GM21528 (cell line): ENCODE measurements at regions not wholly inside any gene's neighbourhood (a gene's known extent, or its start where the extent isn't known, plus 50 kb on each side); places are given as distances from the start of the nearest gene placed in this dataset.

Experiments used
- ATAC-seq: cut with Tn5 transposase; IDR thresholded peaks from one replicate; pipeline ENCODE4 v1.9.1; 2021; ENCODE audit warnings: mild to moderate bottlenecking, moderate library complexity; ENCODE audit not compliant: unreplicated experiment, low FRiP score

DNA sequence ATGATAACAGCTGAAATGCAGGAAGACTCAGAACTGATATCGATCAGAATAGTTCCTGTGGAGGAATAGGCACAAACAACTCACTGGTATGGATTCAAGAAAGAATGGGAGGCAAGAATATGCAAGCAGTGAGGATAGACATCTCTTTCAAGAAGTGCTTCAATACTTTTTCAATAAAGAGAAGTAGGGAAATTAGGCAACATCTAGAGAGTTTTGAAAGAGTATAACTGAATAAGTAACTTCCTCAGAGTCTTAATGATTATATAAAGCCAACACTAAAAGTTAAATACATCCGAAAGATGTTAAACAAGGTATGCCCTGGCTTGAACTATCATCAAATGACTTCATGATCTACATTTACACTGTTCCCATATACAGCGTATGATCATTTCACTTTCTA lies 1443.0 kb downstream of the PCDH7 start:
- ATAC-seq: no peak

DNA sequence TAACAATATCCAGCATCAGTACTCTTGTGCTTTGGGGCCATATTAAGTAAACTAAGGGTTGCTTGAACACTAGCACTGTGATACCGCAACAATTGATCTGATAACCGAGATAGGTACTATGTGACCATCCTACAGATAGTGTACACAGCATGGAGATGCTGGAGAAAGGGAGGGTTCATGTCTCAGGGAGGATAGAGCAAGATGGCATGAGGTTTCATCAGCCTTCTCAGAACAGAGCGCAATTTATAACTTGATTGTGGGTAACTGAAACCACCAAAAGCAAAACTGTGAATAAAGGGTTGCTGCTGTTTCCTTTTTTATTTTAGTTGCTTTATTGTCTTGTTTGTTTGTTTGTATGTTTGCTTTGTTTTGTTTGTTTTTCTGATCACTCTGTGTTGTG lies 1449.7 kb downstream of the PCDH7 start:
- no peak for ATAC-seq

DNA sequence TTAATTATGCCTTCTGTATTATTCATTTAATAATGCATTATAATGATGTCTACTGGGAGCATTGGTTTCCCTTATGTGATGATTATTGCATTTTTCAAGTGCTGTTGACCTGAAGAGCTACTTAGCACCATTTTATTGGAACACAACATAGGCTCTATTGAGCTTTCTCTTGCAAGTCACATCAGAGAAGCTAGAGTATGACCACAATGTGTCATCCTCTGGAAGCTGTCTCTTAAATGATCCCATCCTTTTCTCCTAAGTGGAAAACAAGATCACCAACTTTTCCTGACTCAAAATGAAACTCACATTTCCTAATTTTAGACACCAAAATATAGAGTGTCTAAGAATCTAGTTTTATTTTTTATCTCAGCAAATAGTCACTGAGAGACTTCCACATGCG lies 1451.9 kb downstream of the PCDH7 start:
- ATAC-seq: no peak

DNA sequence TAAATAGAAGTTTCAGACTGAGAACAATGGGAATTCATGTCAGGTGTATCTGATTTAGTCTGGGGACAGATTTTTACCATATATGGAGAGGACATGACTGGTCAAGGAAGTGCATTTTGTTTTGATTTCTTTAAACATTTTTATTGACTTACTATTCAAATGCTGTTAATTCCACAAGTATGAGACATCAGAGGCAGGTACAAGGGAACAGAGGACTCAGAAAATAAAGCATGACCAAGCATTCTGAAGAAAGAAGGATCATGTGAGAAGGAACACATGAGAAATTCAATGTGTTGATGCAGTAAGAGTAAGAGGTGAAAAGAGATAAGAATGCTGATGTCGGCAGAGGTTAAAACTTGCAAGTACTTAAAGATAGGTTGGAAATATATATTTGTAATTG lies 1452.6 kb downstream of the PCDH7 start:
- no peak for ATAC-seq

DNA sequence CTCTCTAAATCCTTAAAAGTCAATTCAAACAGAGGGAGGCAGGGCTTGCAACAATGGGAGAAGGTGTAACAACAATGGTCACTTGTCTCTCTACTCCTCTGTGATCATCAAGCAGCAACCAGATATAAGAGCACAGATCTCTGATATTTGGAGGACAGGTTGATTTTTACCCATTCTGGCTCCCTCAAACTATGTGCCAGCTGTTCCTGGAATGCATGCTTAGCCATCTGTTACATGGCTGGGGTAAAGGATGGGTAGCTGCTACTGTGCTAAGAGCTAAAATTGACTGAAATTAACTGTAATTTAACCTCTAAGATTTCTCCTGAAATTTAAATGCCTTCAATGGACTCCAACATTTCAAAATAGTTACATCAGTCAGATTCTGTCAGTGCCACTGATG lies 1459.9 kb downstream of the PCDH7 start:
- ATAC-seq: no peak

DNA sequence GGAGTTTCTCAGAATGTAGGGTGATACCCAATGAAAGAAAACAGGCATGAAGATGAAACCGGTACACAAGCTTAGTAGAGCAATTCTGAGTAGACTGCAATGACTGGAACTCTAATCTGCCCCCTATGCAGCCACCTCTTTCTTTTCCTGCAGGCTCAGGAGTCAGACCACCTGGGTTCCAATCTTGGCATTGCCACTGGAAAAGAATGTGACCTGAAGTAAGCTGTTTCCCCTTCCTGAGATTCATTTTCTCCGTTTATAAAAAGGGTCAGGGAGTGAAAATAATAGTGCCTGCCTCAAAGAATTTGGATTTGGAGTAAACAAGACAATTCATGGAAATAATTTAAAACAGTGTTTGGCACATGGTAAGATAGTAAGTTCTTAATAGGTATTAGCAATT lies 1464.0 kb downstream of the PCDH7 start:
- no peak for ATAC-seq

DNA sequence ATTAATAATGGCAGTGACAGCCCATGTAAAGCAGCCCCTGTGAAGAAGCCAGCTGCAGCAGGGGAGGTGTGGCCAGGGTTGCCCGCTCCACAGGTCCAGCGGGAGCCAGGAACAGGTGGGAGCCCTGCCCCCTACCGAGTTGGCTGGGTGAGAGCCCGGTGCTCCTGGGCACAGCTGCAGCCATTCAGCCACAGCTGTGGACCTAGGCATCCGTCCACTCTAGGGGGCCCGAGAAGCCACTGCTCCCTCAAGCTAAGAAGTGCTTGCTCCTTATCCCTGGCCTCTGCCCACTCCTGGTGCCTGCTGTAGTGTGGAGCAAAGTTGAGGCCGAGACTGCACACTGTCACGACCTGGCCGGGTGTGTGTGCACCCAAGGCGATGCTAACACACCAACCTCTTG lies 1469.0 kb downstream of the PCDH7 start:
- ATAC-seq: no peak

DNA sequence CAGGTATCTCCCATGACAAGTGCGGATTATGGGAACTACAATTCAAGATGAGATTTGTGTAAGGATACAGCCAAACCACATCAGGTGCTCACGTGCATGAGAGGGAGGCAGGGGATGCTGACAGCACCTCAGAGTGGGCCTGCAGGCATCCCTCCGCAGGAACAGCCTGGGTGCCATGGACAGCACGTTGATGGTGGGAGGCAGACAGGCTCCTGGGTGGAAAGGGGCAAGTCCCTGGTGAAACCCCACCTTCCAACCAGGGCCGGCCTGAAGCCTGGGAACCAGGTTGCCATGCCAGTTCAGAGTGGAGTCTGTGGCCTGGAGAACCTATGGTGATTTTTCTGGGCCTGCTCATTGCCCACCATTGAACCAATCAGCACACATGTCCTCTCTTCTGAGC lies 1469.6 kb downstream of the PCDH7 start:
- ATAC-seq: no peak

DNA sequence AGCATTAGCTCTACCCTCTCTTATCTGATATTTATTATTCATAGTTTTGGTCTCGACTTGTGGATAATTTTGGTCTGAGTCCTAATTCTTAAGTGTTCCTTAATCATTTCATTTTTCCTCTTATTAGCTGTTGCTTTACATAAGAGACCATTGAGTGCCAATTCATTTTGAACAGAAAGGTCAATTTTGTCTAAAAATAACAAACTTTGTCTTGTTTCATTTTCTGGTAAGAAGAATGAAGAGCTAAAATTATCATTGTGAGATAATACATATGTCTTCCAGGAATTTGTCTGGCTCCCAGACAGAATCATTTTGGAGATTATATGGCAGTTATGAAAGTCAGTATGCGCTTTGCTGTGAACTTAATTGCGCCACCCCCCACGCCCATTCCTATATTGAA lies 1471.8 kb downstream of the PCDH7 start:
- ATAC-seq: no peak

DNA sequence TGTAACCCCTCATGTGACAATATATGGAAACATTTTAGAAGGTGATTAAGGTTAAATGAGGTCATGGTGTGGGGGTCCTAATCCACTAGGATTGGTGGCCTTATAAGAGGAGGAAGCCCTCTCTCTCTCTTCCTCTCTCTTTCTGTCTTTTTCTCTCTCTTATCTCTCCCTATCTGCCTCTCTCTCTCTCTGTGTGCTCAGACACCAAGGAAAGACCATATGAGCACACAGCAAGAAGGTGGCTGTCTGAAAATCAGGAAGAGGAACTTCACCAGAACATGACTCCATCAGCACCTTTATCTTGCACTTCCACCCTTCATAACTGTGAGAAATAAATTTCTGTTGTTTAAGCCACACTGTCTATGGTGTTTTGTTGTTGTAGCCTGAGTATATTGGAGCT lies 1472.2 kb downstream of the PCDH7 start:
- ATAC-seq: no peak

DNA sequence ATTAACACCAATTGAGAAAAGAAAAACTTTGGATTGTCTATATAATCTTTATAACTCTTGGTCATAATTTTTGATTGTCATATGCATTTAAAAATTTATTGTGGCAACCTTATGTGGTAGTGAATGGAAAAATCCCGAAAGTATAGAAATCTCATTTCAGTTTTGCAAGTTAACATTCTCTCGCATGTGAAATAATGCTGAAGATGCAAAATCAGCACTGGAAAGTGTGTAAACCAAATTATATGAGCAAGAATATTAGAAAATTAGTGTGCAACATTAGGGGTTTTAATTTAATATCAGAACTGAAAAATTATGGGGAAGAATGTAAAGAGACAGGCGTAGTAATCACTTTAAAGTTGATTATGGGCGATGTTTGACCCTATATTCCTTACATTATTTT lies 1472.8 kb downstream of the PCDH7 start:
- ATAC-seq: no peak

DNA sequence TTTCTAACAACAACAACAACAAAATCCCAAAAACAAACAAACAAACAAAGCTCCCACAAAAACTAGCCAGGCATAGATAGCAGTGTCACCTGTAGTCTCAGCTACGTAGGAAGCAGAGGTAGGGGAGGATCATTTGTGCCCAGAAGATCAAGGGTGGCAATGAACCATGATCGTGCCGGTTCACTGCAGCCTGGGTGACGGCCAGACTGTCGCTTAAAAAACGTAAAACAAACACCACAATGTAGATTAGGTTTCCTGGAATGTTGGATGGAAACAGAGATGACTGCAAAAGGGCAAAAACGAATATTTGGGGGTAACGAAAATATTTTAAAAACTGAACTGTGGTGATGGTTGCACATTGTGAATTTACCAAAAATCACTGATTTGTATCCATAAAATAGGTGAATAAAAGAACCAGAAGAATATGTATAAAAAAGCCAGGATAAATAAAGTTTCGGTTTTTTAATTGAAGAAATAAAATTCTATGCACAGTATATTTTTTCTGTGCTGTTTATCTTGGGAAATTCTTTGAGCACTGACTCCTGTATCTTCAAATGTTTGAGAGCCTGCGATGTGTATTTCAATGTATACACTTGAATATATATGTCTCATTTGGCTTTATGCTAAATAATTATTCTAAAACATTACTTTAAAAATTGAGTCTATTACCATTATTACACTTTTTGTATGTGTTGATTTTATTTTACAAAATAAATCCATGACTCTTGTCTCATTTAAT lies 1477.0 kb downstream of the PCDH7 start:
- ATAC-seq: no peak

DNA sequence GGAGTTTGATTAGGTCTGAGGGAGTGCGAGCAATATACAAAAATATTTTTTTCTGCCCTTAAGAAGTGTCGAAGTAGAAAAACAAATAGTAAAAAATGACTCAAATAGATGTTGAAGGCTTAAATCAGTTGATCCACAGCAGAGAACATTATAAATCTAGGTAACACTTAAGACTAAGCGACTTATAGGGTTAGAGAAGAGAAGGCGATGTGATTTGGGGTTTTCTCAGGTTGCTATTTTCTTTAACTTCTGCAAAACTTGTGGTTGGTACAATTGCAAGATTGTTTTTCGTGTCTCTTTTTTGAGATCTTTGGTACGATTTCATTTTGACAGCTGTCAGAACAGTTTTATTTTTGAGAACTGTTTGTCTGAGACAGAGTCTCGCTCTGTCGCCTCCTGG lies 1479.5 kb downstream of the PCDH7 start:
- ATAC-seq: no peak

DNA sequence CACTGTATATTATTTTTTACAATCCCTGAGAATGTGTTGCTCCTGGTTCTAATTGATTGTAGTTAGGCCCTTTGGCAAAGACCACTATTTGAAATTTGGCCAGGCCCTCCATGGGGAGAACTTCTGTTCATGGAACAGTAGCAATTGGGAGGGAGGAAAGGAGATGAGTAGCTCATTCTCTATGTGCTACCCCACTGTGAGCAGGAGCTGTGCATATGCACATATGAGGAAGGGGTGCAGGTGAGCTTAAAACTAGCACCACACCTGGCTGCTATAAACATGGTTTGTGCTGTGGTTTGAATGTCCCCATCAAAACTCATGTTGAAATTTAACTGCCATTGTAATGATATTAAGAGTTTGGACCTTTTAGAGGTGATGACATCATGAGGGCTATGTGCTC lies 1483.2 kb downstream of the PCDH7 start:
- no peak for ATAC-seq

DNA sequence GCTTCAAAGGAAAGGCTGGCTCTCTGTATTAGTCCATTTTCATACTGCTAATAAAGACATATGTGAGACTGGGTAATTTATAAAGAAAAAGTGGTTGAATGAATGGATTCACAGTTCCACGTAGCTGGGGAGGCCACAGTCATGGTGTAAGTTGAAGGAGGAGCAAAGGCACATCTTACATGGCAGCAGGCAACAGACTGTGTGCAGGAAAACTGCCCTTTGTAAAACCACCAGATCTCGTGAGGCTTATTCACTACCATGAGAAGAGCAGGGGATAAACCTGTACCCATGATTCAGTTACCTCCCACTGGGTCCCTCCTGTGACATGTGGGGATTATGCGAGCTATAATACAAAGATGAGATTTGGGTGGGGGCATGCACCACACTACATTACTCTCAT lies 1486.6 kb downstream of the PCDH7 start:
- ATAC-seq: no peak

DNA sequence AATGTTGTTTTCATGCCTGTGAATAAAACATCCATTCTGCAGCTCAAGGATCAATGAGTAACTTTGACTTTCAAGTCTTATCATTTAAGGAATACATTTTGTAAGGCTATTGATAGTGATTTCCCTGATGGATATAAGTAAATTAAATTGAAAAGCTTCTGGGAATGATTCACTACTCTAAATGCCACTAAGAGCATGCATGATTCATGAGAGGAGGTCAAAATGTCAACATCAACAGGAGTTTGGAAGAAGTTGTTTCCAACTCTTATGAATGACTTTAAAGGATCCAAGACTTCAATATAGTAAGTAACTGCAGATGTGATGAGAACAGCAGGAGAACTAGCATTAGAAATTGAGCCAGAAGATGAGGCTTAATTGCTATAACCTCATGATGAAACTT lies 1487.3 kb downstream of the PCDH7 start:
- no peak for ATAC-seq

DNA sequence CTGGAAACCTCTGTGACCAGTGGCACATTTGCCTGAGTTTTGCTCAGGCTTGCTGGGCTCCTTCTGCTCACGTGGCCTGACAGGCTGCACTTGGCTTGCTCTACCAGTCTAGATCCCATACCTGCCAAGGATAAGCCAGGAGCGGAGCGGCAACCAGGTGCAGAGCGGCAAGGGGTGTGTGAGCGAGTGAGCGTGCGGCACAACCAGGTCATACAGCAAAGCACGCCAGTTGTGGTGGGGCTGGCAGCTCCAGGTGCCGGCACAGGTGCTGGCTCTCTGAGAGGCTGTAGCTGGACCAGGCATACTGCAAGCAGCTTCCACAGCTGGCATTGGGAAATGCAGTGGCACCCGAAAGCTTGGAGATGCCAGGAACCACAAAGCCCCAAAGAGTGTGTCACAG lies 1495.1 kb downstream of the PCDH7 start:
- no peak for ATAC-seq

DNA sequence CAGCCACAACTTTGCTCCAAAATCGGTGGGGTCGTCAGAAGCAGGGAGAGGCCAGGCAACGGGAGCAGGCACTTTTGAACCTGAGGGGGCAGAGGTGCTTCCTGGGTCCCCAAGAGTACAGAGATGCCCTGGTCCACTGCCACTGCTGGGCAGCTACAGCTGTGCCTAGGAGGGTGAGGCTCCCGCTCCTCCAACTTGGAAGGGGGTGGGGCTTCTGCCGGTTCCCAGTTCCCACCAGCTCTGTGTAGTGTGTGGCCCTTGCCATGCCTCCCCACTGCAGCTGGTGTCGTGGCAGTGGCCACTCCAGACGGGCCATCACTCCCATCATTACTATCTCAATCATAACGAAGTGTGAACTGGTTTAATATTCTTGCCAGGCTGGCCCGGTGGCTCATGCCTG lies 1496.3 kb downstream of the PCDH7 start:
- no peak for ATAC-seq

DNA sequence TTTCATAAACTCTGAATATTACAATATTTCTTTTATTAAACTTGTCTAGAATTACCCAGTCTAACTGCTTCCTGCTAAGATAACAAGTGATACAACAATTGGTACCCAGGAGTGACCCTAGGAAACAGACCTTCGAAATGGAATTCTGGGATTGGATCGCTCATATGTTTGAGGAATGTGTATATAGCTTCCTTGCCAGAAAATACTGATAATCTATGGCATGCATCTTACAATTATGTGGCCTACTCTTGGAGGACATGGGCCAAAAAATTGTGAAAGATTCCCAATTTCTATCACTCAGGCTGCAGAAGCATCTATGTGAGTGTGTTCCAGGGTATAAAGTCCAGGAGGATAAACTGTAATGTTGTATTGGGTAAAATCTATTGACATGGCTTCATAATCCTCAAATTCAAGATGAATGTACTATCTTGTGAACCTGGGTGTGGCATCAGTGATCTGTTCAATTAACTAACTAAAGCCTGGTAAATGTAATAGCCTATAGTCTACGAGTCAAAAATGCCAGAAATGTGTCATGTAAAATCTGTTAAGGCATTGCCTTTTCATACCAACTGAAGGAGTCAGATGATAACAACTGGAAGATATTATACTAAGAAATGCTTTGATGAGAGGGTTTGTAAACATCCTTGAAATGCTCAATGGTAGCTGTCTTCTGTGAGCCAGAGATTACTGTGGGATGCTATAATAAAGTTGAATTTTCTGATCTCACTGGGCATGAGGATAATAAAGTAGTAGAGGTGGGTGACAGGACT lies 1499.3 kb downstream of the PCDH7 start:
- ATAC-seq: no peak

DNA sequence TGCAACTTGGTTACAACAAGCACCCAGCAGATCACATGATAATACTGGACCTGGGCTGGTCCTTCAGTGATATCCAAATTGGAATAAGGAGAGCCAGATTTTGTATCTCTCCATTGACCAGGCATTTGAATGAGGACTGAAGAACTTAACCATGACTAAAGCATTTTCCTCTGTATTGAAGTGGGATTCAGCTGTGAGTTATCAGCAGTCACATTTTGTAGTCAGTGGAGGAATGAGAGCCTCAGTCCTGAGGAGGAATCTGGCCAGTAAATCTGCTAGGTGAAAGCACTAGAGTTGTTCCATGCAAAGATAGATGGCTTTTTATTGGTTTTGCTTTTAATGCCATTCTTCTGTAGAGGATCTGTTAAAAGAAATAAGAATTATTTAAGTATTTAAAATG lies 1506.0 kb downstream of the PCDH7 start:
- ATAC-seq: no peak

DNA sequence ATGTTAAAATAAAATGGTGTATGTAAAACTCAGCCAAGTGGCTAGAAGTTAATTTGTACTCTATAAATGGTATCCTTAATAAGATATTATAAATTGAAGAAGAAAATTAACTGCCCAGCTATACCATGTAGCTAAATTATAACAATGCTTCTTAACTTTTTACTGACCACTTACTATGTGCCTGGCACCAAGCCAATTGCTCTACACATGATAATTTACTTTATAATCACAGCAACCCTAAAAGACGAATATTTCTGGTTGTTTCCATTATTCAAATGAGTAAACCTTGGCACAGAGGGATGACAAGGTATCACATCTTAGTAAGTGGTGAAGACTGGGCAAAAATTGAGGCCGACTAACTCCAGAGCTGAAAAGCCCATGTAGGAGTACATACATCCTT lies 1506.6 kb downstream of the PCDH7 start:
- ATAC-seq: no peak

DNA sequence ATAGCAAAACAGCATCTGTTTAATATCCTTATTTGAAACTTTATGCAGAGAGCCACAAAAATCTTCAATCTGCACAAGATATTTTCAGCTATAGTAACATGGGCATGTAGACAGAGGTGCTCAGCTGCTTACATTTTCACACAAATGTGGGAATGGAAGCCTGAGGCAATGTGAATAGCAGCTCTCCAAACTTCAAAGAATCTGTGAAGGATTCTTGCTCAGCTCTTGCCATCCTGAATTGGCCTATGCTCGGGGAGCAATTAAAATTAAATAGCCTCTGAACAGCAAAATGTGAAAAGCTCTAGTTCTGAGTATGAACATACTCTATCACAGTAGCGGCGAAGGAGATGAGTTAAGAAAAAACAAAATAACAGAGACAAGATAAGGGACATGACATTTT lies 1523.8 kb downstream of the PCDH7 start:
- ATAC-seq: no peak
